ENCODE measurements at regions not wholly inside any gene's neighbourhood (a gene's known extent, or its start where the extent isn't known, plus 50 kb on each side); places are given as distances from the start of the nearest gene placed in this dataset.

- TF ChIP-seq CTCF (IDR thresholded peaks at IDR 0.05; ENCODE audit: low read depth, low read length): no peak
- TF ChIP-seq EZH2phosphoT487 (IDR thresholded peaks at IDR 0.05; ENCODE audit: low read depth): no peak
Observed at GRCh38 chr3:197356741-197357140, 58.3 kb upstream of the DLG1 start.
